Epidermal melanocyte (primary cell): ENCODE measurements at regions not wholly inside any gene's neighbourhood (a gene's known extent, or its start where the extent isn't known, plus 50 kb on each side); places are given as distances from the start of the nearest gene placed in this dataset.
"Not testable (repeated sequence)": the region's sequence is repeated elsewhere in the genome, so short reads cannot be mapped to it uniquely, and the experiment has no call there.

Experiments
- DNase-seq: peaks from one replicate; pipeline ENCODE4 v3.0.0; 2011; ENCODE audit warnings: low spot score; ENCODE audit not compliant: insufficient read length

DNA sequence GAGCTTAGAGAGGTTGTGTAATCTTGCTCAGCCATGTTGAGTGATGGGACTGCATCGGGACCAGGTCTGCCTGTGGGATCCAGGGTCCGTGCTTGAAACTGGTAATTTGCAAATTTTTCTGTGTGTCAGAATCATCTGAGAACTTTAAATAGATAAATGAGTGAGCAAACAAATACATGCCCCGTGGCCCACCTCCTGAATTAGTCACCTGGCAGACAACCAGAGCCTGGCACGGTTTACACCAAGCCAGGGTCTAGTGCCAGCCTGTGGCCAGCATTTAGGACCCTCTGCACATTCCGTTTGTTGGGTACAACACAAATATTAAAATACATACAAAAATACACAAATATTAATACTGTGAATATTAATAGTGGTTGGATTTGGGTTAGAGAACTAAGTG lies 90.6 kb upstream of the STOX2 start:
- no peak for DNase-seq

DNA sequence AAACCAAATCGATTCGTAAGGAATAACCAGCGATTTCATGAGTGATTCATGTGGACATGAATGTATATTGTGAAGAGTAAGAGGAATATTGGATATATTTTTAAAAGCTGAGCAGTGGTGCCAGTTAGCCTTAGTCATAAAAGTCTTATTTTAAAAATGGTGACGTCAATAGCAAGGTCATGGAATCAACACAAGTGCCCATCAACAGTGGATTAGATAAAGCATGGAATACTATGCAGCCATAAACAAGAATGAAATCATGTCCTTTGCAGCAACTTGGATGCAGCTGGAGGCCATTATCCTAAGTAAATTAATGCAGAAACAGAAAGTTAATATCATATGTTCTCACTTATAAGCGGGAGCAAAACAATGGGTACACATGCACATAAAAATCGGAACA lies 89.0 kb upstream of the STOX2 start:
- no peak for DNase-seq

GRCh38 chr4:183816882-183817509 lies 88.1 kb upstream of the STOX2 start:
- DNase-seq: no peak

DNA sequence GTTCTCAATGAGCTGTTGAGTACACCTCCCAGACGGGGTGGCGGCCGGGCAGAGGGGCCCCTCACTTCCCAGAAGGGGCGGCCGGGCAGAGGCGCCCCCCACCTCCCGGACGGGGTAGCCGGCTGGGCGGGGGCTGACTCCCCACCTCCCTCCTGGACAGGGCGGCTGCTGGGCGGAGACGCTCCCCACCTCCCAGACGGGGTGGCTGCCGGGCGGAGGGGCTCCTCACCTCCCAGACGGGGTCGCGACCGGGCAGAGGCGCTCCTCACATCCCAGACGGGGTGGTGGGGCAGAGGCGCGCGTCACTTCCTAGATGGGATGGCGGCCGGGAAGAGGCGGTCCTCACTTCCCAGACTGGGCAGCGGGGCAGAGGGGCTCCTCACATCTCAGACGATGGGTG lies 86.5 kb upstream of the STOX2 start:
- DNase-seq: not testable (repeated sequence)

- DNase-seq: no peak
Measured at GRCh38 chr4:183821076-183821853, 83.8 kb upstream of the STOX2 start.

DNA sequence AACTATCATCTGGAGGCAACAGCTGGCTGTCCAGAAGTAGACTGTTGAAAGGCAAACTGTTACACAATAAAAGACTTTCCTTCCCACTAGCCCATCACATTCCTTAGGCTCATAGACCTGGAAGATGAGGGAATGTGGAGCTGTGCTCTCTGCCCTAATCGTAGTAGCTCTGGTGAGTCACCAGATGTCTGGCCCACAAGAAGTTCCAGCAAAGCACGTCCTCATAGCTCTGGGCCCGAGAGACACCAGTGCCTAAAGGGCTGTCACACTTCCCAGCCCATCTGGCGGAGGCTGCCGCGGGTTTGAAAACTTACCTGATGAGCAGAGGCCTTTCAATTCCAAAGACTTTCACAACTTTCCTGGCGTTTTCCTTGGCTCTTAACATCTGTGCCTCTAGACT lies 81.7 kb upstream of the STOX2 start:
- peak; percentile 59 for DNase-seq

- DNase-seq: no peak
Measured at GRCh38 chr4:183825346-183825745, 79.8 kb upstream of the STOX2 start.

GRCh38 chr4:183826461-183826860 lies 78.6 kb upstream of the STOX2 start:
- no peak for DNase-seq

- no peak for DNase-seq
Measured at GRCh38 chr4:183828125-183828524, 77.0 kb upstream of the STOX2 start.

DNA sequence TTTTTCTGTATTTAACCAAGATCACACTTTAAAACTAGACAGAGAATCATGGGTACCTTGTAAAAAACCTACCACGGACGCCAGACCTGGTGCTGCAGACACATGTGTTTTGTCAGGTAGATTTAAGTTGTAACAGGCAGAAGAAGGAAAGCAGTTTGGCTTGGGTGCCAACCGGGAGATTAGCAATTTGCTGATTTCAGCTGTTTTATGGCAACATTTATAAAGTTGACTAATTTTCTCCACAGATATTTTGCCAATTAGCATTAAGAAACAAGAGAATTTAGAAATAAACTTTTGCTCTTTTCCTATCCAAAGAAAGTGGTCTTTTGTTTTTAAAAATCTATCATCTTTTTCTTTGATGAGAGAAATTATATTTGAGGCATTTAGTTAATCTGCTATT lies 76.3 kb upstream of the STOX2 start:
- DNase-seq: no peak

- DNase-seq: no peak
Measured at GRCh38 chr4:183830438-183830985, 74.6 kb upstream of the STOX2 start.

DNA sequence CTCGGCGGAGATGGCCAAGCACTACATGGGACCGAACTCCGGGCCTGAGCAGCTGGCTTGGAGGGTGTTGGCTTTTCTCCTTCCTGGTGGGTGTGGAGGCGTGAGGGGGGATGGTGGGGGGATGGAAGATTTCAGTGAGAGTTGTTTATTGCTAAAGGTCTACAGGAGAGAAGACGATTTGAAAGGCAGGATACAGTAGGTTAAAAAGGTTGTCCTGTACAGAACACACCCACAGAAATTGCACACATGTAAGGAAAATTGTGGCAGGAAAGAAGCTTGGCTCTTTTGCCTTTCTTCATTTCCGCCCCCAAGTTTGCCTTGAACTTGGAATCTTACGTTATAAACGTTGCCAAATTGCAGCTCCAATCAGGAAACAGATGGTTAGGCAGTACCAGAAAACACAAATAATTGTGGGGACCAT lies 74.1 kb upstream of the STOX2 start:
- DNase-seq: no peak

DNA sequence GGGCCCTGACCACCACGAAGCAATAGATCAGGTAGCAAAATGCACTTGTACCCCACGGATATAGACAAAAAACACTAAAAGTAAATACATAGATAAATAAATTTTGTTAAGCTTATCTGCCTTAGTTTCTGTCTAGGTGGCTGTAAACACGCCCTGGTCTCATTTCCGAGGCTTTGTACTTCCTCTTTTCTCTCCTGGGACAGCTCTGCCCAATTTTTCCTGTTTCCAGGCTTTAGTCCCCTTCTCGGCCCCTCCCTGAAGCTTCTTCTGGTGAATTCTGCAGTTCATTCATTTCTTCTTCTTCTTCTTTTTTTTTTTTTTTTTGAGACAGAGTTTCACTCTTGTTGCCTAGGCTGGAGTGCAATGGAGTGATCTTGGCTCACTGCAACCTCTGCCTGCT lies 73.4 kb upstream of the STOX2 start:
- DNase-seq: no peak

DNA sequence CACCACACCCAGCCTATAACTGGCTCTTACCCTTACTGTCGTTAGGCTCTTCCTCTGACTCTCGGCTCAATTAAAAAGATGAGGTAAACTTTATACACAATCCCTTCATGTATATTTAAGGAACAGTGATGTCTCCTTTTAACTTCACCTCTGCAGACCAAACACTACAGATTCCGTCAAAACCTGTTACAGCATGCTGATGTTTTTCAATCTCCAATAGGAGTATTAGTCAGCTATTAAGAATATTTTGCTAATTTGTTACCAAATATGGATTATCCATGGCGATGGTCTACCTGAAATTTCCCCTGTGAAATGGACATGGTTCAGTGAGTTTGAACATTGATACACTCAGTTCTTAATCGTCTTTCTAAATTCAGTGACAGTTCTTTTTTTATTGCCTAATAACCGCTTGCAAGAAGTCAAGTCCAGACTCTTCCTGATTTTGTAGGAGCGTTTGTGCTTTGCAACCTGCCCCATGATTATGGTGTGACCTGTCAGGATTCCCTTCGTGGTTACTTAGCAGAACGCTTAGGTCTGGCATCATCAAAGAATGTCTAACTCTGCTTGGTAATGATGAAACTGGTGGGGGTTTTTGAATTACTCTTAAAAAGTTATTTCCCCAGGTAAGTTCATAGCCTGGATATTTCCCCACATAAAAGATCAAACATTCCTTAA lies 72.2 kb upstream of the STOX2 start:
- no peak for DNase-seq

GRCh38 chr4:183834252-183834651 lies 70.9 kb upstream of the STOX2 start:
- DNase-seq: no peak

GRCh38 chr4:183837222-183837621 lies 67.9 kb upstream of the STOX2 start:
- no peak for DNase-seq

DNA sequence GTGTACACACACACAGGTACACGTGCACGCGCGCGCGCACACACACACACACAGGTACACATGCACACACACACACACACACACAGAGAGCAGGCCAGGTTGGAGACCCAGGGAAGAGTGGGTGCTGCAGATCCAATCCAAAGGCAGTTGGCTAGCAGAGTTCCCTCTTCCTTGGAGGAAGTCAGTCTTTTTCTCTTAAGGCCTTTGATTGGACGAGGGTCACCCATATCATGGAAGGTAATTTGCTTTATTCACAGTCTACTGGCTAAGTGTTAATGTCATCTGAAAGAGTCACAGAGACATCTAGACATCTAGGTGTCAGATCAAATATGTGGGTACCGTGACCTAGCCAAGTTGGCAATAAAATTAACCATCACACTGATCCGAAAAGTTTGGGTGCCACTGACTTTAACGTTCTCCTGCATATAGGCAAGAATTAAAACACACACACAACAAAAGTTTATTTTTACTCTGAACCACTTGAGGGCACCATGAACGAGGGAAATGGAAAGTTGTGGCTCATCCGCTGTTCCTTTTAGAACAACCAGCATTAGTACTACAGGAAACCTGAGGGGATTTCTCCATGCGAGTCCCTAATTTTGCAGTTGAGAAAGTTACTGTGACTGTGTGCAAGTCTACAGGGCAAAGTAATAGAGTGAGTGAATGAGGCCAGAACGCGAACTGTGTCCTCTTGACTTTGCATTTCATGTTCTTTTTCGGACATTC lies 66.0 kb upstream of the STOX2 start:
- DNase-seq: no peak

- DNase-seq: peak; percentile 72
Measured at GRCh38 chr4:183840311-183840710, 64.8 kb upstream of the STOX2 start.

DNA sequence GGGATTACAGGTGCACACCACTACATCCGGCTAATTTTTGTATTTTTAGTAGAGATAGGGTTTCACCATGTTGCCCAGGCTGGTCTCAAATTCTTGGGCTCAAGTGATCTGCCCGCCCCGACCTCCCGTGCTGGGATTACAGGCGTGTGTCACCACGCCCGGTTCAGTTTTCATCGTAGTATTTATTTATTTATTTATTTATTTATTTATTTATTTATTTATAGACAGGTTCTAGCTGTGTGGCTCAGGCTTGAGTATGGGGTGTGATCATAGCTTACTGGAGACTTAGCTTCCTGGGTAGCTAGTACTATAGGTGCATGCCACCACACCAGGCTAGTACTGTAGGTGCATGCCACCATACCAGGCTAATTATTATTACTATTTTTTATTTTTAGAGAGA lies 64.1 kb upstream of the STOX2 start:
- no peak for DNase-seq

GRCh38 chr4:183842129-183842528 lies 63.0 kb upstream of the STOX2 start:
- no peak for DNase-seq

- no peak for DNase-seq
Measured at GRCh38 chr4:183843248-183843671, 61.8 kb upstream of the STOX2 start.

DNA sequence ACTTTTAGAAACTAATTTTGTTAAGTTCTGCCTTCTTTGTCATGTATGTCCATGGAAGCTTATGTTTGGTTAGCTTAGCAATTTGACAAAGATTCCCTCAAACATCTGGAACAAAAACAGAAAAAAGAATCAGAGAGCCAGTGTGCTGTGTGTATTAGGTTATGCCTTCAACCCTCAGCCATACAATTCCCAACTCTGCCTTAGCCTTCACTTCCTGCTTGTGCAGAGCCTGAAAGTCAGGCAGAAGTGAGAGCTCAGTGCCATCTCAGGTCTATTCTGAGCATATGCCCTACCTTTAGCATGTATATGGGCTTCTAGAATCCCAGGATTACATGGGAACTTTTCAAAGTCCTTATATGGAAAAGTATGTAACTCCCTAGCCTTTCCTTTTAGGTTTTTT lies 58.2 kb upstream of the STOX2 start:
- no peak for DNase-seq
